ENCODE measurements at regions not wholly inside any gene's neighbourhood (a gene's known extent, or its start where the extent isn't known, plus 50 kb on each side); places are given as distances from the start of the nearest gene placed in this dataset.
"Not testable (repeated sequence)": the region's sequence is repeated elsewhere in the genome, so short reads cannot be mapped to it uniquely, and the experiment has no call there.

- no peaks in the 10 kb centered on the region for H3K36me3 ChIP-seq (ENCODE audit: control insufficient read depth, insufficient read depth, low read length)
- no peaks in the 10 kb centered on the region for H3K27me3 ChIP-seq (ENCODE audit: control insufficient read depth, insufficient read depth, low read length)
- no peak for TF ChIP-seq CTCF (IDR thresholded peaks at IDR 0.05; ENCODE audit: insufficient read depth, low read length, poor library complexity, severe bottlenecking)
Observed at GRCh38 chr1:148373192-148373925, 109.7 kb downstream of the PPIAL4G start.

GRCh38 chr1:148372731-148373130, 110.4 kb downstream of the PPIAL4G start:
- Histone ChIP-seq H3K36me3 (ENCODE audit: control insufficient read depth, insufficient read depth, low read length) (no peaks in the 10 kb centered on the region), H3K27me3 (ENCODE audit: control insufficient read depth, insufficient read depth, low read length) (no peaks in the 10 kb centered on the region), H3K4me3 (ENCODE audit: low read depth, low read length) (no peak overlapping the region)
- no peak for TF ChIP-seq CTCF (IDR thresholded peaks at IDR 0.05; ENCODE audit: insufficient read depth, low read length, poor library complexity, severe bottlenecking)
- no peak for DNase-seq (ENCODE audit: low read depth)

More at GRCh38 chr1:148373192-148373925, 109.7 kb downstream of the PPIAL4G start:
- no peak for DNase-seq (ENCODE audit: low read depth)
- H3K4me3 ChIP-seq (ENCODE audit: low read depth, low read length), result no peak overlapping the region

GRCh38 chr1:148372051-148372726, 110.9 kb downstream of the PPIAL4G start:
- DNase-seq (ENCODE audit: low read depth), result not testable (repeated sequence)

GRCh38 chr1:148371551-148371994, 111.5 kb downstream of the PPIAL4G start:
- not testable (repeated sequence) for H3K36me3 ChIP-seq (ENCODE audit: control insufficient read depth, insufficient read depth, low read length); H3K27me3 ChIP-seq (ENCODE audit: control insufficient read depth, insufficient read depth, low read length); DNase-seq (ENCODE audit: low read depth); H3K4me3 ChIP-seq (ENCODE audit: low read depth, low read length)
- TF ChIP-seq CTCF (IDR thresholded peaks at IDR 0.05; ENCODE audit: insufficient read depth, low read length, poor library complexity, severe bottlenecking), result peak; percentile 69

More at GRCh38 chr1:148372051-148372726, 110.9 kb downstream of the PPIAL4G start:
- not testable (repeated sequence) for H3K27me3 ChIP-seq (ENCODE audit: control insufficient read depth, insufficient read depth, low read length); H3K4me3 ChIP-seq (ENCODE audit: low read depth, low read length); H3K36me3 ChIP-seq (ENCODE audit: control insufficient read depth, insufficient read depth, low read length)

GRCh38 chr1:148370661-148371060, 112.4 kb downstream of the PPIAL4G start:
- H3K36me3 ChIP-seq (ENCODE audit: control insufficient read depth, insufficient read depth, low read length); H3K4me3 ChIP-seq (ENCODE audit: low read depth, low read length); DNase-seq (ENCODE audit: low read depth); H3K27me3 ChIP-seq (ENCODE audit: control insufficient read depth, insufficient read depth, low read length): not testable (repeated sequence)

GRCh38 chr1:148367596-148367995, 115.5 kb downstream of the PPIAL4G start:
- H3K36me3 ChIP-seq (ENCODE audit: control insufficient read depth, insufficient read depth, low read length), result no peaks in the 10 kb centered on the region
- TF ChIP-seq CTCF (IDR thresholded peaks at IDR 0.05; ENCODE audit: insufficient read depth, low read length, poor library complexity, severe bottlenecking), result no peak
- H3K4me3 ChIP-seq (ENCODE audit: low read depth, low read length), result no peak overlapping the region
- no peak for DNase-seq (ENCODE audit: low read depth)
- no peaks in the 10 kb centered on the region for H3K27me3 ChIP-seq (ENCODE audit: control insufficient read depth, insufficient read depth, low read length)

GRCh38 chr1:148366136-148366753, 116.9 kb downstream of the PPIAL4G start:
- H3K27me3 ChIP-seq (ENCODE audit: control insufficient read depth, insufficient read depth, low read length); DNase-seq (ENCODE audit: low read depth); H3K4me3 ChIP-seq (ENCODE audit: low read depth, low read length); H3K36me3 ChIP-seq (ENCODE audit: control insufficient read depth, insufficient read depth, low read length): not testable (repeated sequence)

GRCh38 chr1:148365151-148365550, 118.0 kb downstream of the PPIAL4G start:
- DNase-seq (ENCODE audit: low read depth); H3K4me3 ChIP-seq (ENCODE audit: low read depth, low read length): not testable (repeated sequence)

GRCh38 chr1:148363979-148364378, 119.1 kb downstream of the PPIAL4G start:
- not testable (repeated sequence) for DNase-seq (ENCODE audit: low read depth); H3K36me3 ChIP-seq (ENCODE audit: control insufficient read depth, insufficient read depth, low read length); H3K4me3 ChIP-seq (ENCODE audit: low read depth, low read length); H3K27me3 ChIP-seq (ENCODE audit: control insufficient read depth, insufficient read depth, low read length)

More at GRCh38 chr1:148365151-148365550, 118.0 kb downstream of the PPIAL4G start:
- H3K36me3 ChIP-seq (ENCODE audit: control insufficient read depth, insufficient read depth, low read length); H3K27me3 ChIP-seq (ENCODE audit: control insufficient read depth, insufficient read depth, low read length): not testable (repeated sequence)
